ENCODE measurements at regions not wholly inside any gene's neighbourhood (a gene's known extent, or its start where the extent isn't known, plus 50 kb on each side); places are given as distances from the start of the nearest gene placed in this dataset.
"Not testable (repeated sequence)": the region's sequence is repeated elsewhere in the genome, so short reads cannot be mapped to it uniquely, and the experiment has no call there.

DNA sequence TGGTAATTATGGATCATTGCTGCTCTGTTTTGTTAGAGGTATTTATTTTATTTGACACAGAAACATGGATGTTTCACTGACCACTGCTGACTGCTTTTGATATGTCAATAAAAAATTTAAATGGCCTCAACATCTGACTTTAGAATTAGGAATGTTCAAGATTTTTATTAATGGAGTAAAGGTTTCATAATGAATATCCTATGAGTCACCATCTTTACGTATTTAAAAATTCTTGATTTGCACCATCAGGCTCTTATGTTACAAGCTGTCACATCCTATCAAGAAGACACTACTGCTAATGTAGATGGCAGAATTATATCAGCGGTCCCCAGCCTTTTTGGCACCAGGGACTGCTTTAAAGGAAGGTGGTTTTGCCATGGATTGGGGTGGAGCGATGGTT is 578.7 kb upstream of the NRP1 start:
- Mint-ChIP-seq H3K4me3 (no peak overlapping the region), H3K4me1 (peaks cover 8% of the 10 kb centered on the region), H3K9me3 (peaks cover 10% of the 10 kb centered on the region), H3K36me3 (ENCODE audit: low read depth) (no peaks in the 10 kb centered on the region), H3K27me3 (ENCODE audit: low read depth) (no peaks in the 10 kb centered on the region), H3K27ac (no peak overlapping the region)
- TF ChIP-seq, protein P1, sequence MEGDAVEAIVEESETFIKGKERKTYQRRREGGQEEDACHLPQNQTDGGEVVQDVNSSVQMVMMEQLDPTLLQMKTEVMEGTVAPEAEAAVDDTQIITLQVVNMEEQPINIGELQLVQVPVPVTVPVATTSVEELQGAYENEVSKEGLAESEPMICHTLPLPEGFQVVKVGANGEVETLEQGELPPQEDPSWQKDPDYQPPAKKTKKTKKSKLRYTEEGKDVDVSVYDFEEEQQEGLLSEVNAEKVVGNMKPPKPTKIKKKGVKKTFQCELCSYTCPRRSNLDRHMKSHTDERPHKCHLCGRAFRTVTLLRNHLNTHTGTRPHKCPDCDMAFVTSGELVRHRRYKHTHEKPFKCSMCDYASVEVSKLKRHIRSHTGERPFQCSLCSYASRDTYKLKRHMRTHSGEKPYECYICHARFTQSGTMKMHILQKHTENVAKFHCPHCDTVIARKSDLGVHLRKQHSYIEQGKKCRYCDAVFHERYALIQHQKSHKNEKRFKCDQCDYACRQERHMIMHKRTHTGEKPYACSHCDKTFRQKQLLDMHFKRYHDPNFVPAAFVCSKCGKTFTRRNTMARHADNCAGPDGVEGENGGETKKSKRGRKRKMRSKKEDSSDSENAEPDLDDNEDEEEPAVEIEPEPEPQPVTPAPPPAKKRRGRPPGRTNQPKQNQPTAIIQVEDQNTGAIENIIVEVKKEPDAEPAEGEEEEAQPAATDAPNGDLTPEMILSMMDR (IDR thresholded peaks at IDR 0.05; ENCODE audit: unreplicated experiment in 3 of 3): no peak

DNA sequence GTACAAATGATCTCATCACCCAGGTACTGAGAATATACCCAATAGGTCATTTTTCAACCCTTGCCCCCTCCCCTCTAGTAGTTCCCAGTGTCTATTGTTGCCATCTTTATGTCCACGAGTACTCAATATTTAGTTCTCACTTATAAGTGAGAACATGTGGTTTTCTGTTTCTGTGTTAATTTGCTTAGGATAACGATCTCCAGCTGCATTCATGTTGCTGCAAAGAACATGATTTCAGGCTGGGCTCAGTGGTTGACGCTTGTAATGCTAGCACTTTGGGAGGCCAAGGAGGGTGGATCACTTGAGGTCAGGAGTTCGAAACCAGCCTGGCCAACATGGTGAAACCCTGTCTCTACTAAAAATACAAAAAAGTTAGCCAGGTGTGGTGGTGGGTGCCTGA is 575.0 kb upstream of the NRP1 start:
- H3K4me1 Mint-ChIP-seq; H3K36me3 Mint-ChIP-seq (ENCODE audit: low read depth); H3K4me3 Mint-ChIP-seq; H3K27me3 Mint-ChIP-seq (ENCODE audit: low read depth); H3K9me3 Mint-ChIP-seq; H3K27ac Mint-ChIP-seq: not testable (repeated sequence)

DNA sequence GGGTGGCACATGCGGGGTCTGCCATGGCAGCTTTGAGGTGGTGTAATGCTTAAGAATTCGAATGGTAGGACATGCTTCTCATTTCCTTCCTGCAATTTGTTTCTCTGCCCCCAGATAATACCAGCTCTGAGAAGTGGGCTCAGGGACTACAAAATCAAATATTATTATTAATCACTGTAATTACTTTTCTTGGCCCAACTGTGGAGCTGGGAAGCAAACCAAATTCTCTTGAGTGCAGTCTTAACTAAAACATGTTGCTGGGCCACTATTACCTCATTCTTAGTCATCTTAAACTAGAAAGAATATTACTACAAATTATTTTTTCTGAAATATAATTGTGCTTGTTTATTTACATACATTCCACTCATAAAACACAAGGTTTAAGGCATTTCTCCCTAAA is 566.7 kb upstream of the NRP1 start:
- Mint-ChIP-seq H3K27ac (peak overlapping the region in 2 of 3 experiments; percentile 30 to 56), H3K4me3 (no peak overlapping the region), H3K4me1 (peaks cover 14% of the 10 kb centered on the region), H3K36me3 (ENCODE audit: low read depth) (peaks cover 13% of the 10 kb centered on the region), H3K27me3 (ENCODE audit: low read depth) (no peaks in the 10 kb centered on the region), H3K9me3 (peaks cover 8% of the 10 kb centered on the region)
- TF ChIP-seq, protein P1 (IDR thresholded peaks at IDR 0.05; ENCODE audit: unreplicated experiment in 3 of 3): no peak

DNA sequence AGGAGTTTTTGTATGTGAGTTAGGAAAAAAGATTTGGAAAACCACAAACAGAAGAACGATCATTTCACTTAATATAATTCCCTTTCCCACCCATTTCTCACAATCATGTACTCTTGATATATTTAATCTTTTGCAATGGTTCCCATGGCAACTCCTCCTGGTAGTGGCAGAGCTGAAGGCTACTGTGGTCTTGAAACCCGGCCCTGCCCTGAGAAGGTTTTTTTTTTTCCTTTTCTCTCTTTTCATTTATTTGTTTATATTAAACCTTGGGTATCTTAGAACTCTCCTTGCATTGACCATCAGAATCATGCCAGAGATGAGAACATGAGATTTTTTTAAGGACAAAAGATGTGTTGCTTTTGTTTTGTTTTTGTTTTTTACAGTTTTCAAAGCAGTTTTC is 566.1 kb upstream of the NRP1 start:
- no peak overlapping the region for H3K4me3 Mint-ChIP-seq
- peaks cover 13% of the 10 kb centered on the region for H3K36me3 Mint-ChIP-seq (ENCODE audit: low read depth)
- peaks cover 14% of the 10 kb centered on the region for H3K4me1 Mint-ChIP-seq
- TF ChIP-seq, protein P1 (IDR thresholded peaks at IDR 0.05; ENCODE audit: unreplicated experiment in 3 of 3): no peak
- H3K9me3 Mint-ChIP-seq: peaks cover 8% of the 10 kb centered on the region
- peak overlapping the region in 2 of 3 experiments; percentile 30 to 56 for H3K27ac Mint-ChIP-seq
- H3K27me3 Mint-ChIP-seq (ENCODE audit: low read depth): no peaks in the 10 kb centered on the region

DNA sequence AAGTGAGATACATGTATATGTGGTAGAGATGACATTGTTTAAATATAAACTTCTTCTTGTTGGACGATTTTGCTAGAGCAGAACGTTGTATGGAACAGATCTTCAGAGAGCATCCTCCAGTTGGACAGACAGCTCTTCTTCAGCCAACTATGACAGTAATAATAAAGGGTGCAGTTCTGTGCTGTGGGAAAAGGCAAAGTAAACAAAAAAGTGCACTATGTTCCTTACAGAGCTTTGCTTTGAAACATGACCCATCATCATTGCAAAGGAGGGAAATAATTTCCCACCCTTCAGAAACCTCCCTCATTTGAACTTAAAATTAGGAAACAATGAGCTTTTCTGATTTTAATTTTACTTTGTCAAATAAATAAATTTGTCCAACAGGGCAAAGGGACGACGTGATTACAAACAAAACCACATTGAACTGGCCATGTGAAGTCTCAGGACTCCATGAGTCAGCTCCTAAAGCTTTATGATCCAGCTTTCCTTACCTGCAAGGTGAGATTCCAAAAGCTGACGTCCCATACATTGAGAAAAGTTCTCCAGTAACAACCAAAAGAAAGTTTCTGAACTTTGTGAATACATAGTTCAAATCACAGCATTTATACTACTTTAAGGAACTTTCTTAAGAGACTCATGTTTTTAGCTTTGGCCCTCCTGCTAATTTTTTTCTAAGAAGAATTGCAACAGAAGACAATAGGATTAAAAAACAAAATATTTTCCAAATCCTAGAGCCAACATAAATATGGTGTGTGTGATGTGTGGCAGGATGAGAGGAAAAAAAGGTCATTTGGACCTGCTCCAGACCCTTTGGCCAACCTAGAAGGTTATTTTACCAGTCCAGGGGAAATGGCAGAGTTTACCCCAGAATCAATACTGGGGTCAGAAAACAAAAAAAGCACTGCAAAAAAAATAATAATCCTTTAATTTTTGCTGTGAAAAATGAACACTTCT is 565.4 kb upstream of the NRP1 start:
- Mint-ChIP-seq H3K9me3 (peaks cover 8% of the 10 kb centered on the region), H3K27me3 (ENCODE audit: low read depth) (no peaks in the 10 kb centered on the region), H3K4me1 (peaks cover 14% of the 10 kb centered on the region), H3K27ac (peak overlapping the region in 1 of 3 experiments; percentile 20), H3K36me3 (ENCODE audit: low read depth) (peaks cover 13% of the 10 kb centered on the region), H3K4me3 (no peak overlapping the region)
- TF ChIP-seq, protein P1 (IDR thresholded peaks at IDR 0.05; ENCODE audit: unreplicated experiment in 3 of 3): no peak

DNA sequence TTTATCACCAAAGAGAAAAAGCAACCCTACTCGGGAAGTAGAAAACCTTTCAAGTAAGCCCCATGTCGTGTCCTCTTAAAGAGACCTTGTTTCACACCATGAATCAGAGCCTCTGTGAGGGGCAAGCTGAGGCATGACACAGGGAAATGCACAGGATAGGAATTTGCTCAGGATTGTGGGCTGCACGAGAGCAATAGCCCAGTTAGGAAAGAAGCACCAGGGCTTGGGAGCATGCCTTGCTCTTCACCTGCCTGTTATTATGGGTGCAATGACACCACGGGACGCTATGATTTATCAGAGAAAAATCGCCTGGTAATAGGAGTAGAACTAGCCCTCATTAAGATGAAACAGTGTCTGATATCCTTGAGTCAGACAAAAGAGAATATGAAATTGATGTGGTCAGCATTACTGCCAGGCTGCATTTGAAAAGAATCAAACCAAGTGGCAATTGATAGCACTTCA is 562.9 kb upstream of the NRP1 start:
- TF ChIP-seq, protein P1 (IDR thresholded peaks at IDR 0.05; ENCODE audit: unreplicated experiment in 3 of 3): no peak
- H3K4me3 Mint-ChIP-seq: no peak overlapping the region
- peaks cover 20% of the 10 kb centered on the region for H3K4me1 Mint-ChIP-seq

More for the DNA sequence above, 562.9 kb upstream of the NRP1 start:
- Mint-ChIP-seq H3K36me3 (ENCODE audit: low read depth) (peaks cover 13% of the 10 kb centered on the region), H3K27me3 (ENCODE audit: low read depth) (no peaks in the 10 kb centered on the region), H3K27ac (peak overlapping the region in 1 of 3 experiments; percentile 9), H3K9me3 (peaks cover 8% of the 10 kb centered on the region)

Data from nephron (organoid).